Suprapubic skin (tissue), 4 donors: ENCODE measurements at regions not wholly inside any gene's neighbourhood (a gene's known extent, or its start where the extent isn't known, plus 50 kb on each side); places are given as distances from the start of the nearest gene placed in this dataset.

Source experiments
- EP300 ChIP-seq: sonication (generic); formaldehyde crosslinking; IDR thresholded peaks from one replicate; pipeline ENCODE4 v1.6.1; 2017; ENCODE audit warnings: antibody characterized with exemption
- POLR2AphosphoS5 ChIP-seq, 3 donors: sonication (generic); formaldehyde crosslinking; IDR thresholded peaks; one replicate each; pipeline ENCODE4 v1.6.1; 2017; ENCODE audit warnings: antibody characterized with exemption in 3 of 3
- TF ChIP-seq, protein P1 (sequence below), 2 donors: fragments of 200-600 bp in 1 of 2; fragments of 450-650 bp in 1 of 2; sonication (generic) in 1 of 2; IDR thresholded peaks; one replicate each; pipeline ENCODE4 v1.5.1; 2016 to 2019; ENCODE audit warnings: antibody characterized with exemption in 2 of 2, mild to moderate bottlenecking in 1 of 2, moderate library complexity in 1 of 2

DNA sequence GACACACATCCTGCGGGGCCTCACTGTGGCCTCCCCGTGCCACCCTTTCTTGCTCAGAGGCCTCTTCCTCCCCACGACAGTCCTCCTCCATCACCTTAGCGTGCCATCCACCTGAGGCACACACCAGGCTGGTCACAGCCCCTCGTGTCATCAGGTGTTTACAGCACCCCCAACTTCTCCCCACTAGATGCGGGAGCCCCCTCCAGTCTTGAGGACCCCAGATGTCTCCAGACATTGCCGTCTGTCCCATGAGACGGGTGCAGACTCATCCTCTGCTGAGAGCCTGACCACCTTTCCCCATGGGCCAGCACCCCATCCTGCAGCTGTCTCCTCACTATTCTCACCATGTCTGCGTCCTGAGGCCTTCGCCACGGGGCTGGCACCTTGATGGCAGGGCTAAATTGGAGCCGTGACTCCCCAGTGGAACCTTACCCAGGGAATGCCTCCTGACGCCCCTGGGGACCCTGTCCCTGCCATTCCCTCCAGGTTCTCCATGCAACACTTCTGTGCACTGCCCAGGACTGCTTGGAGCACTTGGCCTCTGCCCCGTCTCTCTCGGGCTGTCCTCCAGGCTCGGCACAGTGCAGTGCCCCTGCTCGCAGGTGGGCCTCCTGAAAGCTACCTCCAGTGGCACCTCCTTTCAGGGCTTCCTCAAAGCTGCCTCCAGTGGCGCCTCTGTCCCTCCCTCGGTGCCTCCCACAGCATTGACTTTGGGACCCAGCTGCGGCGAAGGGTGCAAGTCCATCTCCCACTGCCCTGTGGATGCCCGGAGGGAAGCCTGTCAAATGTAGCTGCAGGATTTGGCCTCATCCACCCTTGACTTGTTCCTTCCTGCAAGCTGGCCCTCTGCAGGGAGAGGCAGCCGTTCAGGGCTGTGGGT, 1386.8 kb downstream of the BRD1 start:
- TF ChIP-seq, protein P1, sequence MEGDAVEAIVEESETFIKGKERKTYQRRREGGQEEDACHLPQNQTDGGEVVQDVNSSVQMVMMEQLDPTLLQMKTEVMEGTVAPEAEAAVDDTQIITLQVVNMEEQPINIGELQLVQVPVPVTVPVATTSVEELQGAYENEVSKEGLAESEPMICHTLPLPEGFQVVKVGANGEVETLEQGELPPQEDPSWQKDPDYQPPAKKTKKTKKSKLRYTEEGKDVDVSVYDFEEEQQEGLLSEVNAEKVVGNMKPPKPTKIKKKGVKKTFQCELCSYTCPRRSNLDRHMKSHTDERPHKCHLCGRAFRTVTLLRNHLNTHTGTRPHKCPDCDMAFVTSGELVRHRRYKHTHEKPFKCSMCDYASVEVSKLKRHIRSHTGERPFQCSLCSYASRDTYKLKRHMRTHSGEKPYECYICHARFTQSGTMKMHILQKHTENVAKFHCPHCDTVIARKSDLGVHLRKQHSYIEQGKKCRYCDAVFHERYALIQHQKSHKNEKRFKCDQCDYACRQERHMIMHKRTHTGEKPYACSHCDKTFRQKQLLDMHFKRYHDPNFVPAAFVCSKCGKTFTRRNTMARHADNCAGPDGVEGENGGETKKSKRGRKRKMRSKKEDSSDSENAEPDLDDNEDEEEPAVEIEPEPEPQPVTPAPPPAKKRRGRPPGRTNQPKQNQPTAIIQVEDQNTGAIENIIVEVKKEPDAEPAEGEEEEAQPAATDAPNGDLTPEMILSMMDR (IDR thresholded peaks at IDR 0.05): no peak
- TF ChIP-seq EP300 (no peak), POLR2AphosphoS5 (IDR thresholded peaks at IDR 0.05) (no peak)
